GM18505 (cell line): ENCODE measurements at regions not wholly inside any gene's neighbourhood (a gene's known extent, or its start where the extent isn't known, plus 50 kb on each side); places are given as distances from the start of the nearest gene placed in this dataset.

ENCODE experiments used
- ATAC-seq: cut with Tn5 transposase; IDR thresholded peaks from one replicate; pipeline ENCODE4 v1.9.1; 2021; ENCODE audit not compliant: unreplicated experiment
- POLR2A ChIP-seq: IDR thresholded peaks from 4 replicates; pipeline ENCODE4 v1.6.1; 2011; ENCODE audit warnings: borderline replicate concordance; ENCODE audit not compliant: insufficient read depth, insufficient read length; ENCODE audit errors: extremely low read depth

- no peak for ATAC-seq
- TF ChIP-seq POLR2A, result no peak
Measured at GRCh38 chr10:57977262-57977661, 290.4 kb downstream of the IPMK start.

GRCh38 chr10:57973451-57973850 is 294.2 kb downstream of the IPMK start:
- ATAC-seq, result no peak

GRCh38 chr10:57972783-57973182 is 294.9 kb downstream of the IPMK start:
- TF ChIP-seq POLR2A, result no peak
- ATAC-seq, result no peak

More at GRCh38 chr10:57973451-57973850, 294.2 kb downstream of the IPMK start:
- no peak for TF ChIP-seq POLR2A

- no peak for TF ChIP-seq POLR2A
- ATAC-seq, result no peak
Measured at GRCh38 chr10:57968328-57969016, 299.2 kb downstream of the IPMK start.

- no peak for ATAC-seq
- TF ChIP-seq POLR2A, result no peak
Measured at GRCh38 chr10:57964351-57964750, 303.3 kb downstream of the IPMK start.

GRCh38 chr10:57963546-57963945 is 304.1 kb downstream of the IPMK start:
- TF ChIP-seq POLR2A, result no peak
- ATAC-seq, result no peak

- TF ChIP-seq POLR2A, result no peak
- no peak for ATAC-seq
Measured at GRCh38 chr10:57962839-57963238, 304.9 kb downstream of the IPMK start.

- ATAC-seq, result no peak
- TF ChIP-seq POLR2A, result no peak
Measured at GRCh38 chr10:57961487-57961886, 306.2 kb downstream of the IPMK start.

- no peak for ATAC-seq
- TF ChIP-seq POLR2A, result no peak
Measured at GRCh38 chr10:57960406-57960805, 307.3 kb downstream of the IPMK start.

GRCh38 chr10:57959318-57960006 is 308.2 kb downstream of the IPMK start:
- no peak for ATAC-seq
- no peak for TF ChIP-seq POLR2A

GRCh38 chr10:57955076-57955475 is 312.6 kb downstream of the IPMK start:
- no peak for TF ChIP-seq POLR2A
- no peak for ATAC-seq

GRCh38 chr10:57952741-57953140 is 315.0 kb downstream of the IPMK start:
- no peak for ATAC-seq
- no peak for TF ChIP-seq POLR2A

GRCh38 chr10:57950442-57950974 is 317.2 kb downstream of the IPMK start:
- no peak for TF ChIP-seq POLR2A
- no peak for ATAC-seq

- TF ChIP-seq POLR2A, result no peak
- ATAC-seq, result no peak
Measured at GRCh38 chr10:57948796-57949195, 318.9 kb downstream of the IPMK start.

- TF ChIP-seq POLR2A, result no peak
- no peak for ATAC-seq
Measured at GRCh38 chr10:57946833-57947232, 320.9 kb downstream of the IPMK start.

GRCh38 chr10:57943701-57944100 is 324.0 kb downstream of the IPMK start:
- TF ChIP-seq POLR2A, result no peak

More at GRCh38 chr10:57943701-57944100, 324.0 kb downstream of the IPMK start:
- ATAC-seq, result no peak
